PC-3 (cell line): ENCODE measurements at regions not wholly inside any gene's neighbourhood (a gene's known extent, or its start where the extent isn't known, plus 50 kb on each side); places are given as distances from the start of the nearest gene placed in this dataset.
A peak's percentile ranks its signal among the peaks of the same experiment; 100 is the strongest.

ENCODE experiments used
- ATAC-seq: fragments of 200-7000 bp; cut with Tn5 transposase; 2 replicates; pipeline ENCODE4 v1.9.1; 2020; ENCODE audit warnings: mild to moderate bottlenecking, moderate library complexity
- BruUV-seq: library from RNA; stranded (reverse); fragments of 400-500 nt; replicated peaks from 2 replicates; lab custom pipeline; 2021; lab: Mats Ljungman, UMichigan
- CTCF ChIA-PET: fragments of 300-600 bp; sonication (Branson Sonifier 250); formaldehyde crosslinking; loops from one replicate; lab custom pipeline; 2022; ENCODE audit warnings: antibody characterized with exemption; lab: Charles Lee
- POLR2A ChIA-PET: fragments of 300-600 bp; sonication (Branson Sonifier 250); formaldehyde crosslinking; loops from one replicate; lab custom pipeline; 2022; ENCODE audit warnings: antibody characterized with exemption; ENCODE audit not compliant: unreplicated experiment; lab: Charles Lee
- DNase-seq: peaks from one replicate; pipeline ENCODE4 v3.0.0-alpha.2; 2015
- H2AFZ ChIP-seq: fragments of 300-600 bp; sonication (generic); 2 replicates; pipeline ENCODE4 v1.6.0; 2016; ENCODE audit warnings: antibody characterized with exemption, low read length
- H3F3A ChIP-seq: fragments of 300-600 bp; sonication (generic); one replicate; pipeline ENCODE4 v1.6.0; 2017; ENCODE audit warnings: antibody characterized with exemption, low read length, control low read depth, mild to moderate bottlenecking; ENCODE audit not compliant: unreplicated experiment
- H3K27ac ChIP-seq: fragments of 300-600 bp; sonication (generic); 2 replicates; pipeline ENCODE4 v1.5.1; 2016; ENCODE audit warnings: mild to moderate bottlenecking, low read length
- H3K27me3 ChIP-seq: fragments of 300-600 bp; sonication (generic); 2 replicates; pipeline ENCODE4 v1.6.1; 2016; ENCODE audit warnings: low read length, mixed read lengths
- H3K36me3 ChIP-seq: fragments of 300-600 bp; sonication (generic); 2 replicates; pipeline ENCODE4 v1.6.1; 2016; ENCODE audit warnings: low read depth, mixed run types, low read length, mixed read lengths
- H3K4me1 ChIP-seq: fragments of 300-600 bp; sonication (generic); 2 replicates; pipeline ENCODE4 v1.5.1; 2016; ENCODE audit warnings: low read length; ENCODE audit not compliant: insufficient read depth
- H3K4me2 ChIP-seq: fragments of 300-600 bp; sonication (generic); 2 replicates; pipeline ENCODE4 v1.6.0; 2016; ENCODE audit warnings: low read length
- H3K4me3 ChIP-seq: fragments of 300-600 bp; sonication (generic); 2 replicates; pipeline ENCODE4 v1.5.1; 2016; ENCODE audit warnings: mild to moderate bottlenecking, low read length, mixed read lengths
- H3K79me2 ChIP-seq: fragments of 300-600 bp; sonication (generic); 2 replicates; pipeline ENCODE4 v1.6.1; 2017; ENCODE audit warnings: low read length, mixed read lengths
- H3K9ac ChIP-seq: fragments of 300-600 bp; sonication (generic); 2 replicates; pipeline ENCODE4 v1.6.0; 2016; ENCODE audit warnings: mild to moderate bottlenecking, low read length
- H3K9me2 ChIP-seq: fragments of 300-600 bp; sonication (generic); replicated peaks from 2 replicates; pipeline ENCODE4 v1.6.1; 2016; ENCODE audit warnings: mixed run types, low read length, mixed read lengths
- H3K9me3 ChIP-seq: fragments of 300-600 bp; sonication (generic); 2 replicates; pipeline ENCODE4 v1.6.1; 2016; ENCODE audit warnings: low read length, mixed read lengths
- H4K20me1 ChIP-seq: fragments of 300-600 bp; sonication (generic); 2 replicates; pipeline ENCODE4 v1.6.1; 2016; ENCODE audit warnings: low read length, mixed read lengths
- EZH2 ChIP-seq: fragments of 300-600 bp; sonication (generic); IDR thresholded peaks from one replicate; pipeline ENCODE4 v1.6.1; 2017; ENCODE audit warnings: antibody characterized with exemption, mild to moderate bottlenecking, low read length; ENCODE audit not compliant: unreplicated experiment
- EZH2phosphoT487 ChIP-seq: fragments of 300-600 bp; sonication (generic); IDR thresholded peaks from 2 replicates; pipeline ENCODE4 v1.6.1; 2018; ENCODE audit warnings: mild to moderate bottlenecking, antibody characterized with exemption, low read length, borderline replicate concordance
- intact Hi-C: fragments of 100-400 bp; cut with micrococcal nuclease; formaldehyde crosslinking; loops from 2 replicates; pipeline ENCODE4 v1.9.0; 2023
- TF ChIP-seq, protein P1 (sequence below): fragments of 300-600 bp; sonication (generic); conservative IDR thresholded peaks from 2 replicates; pipeline ENCODE4 v1.5.1; 2017; ENCODE audit warnings: antibody characterized with exemption, low read depth, mild to moderate bottlenecking, low read length

GRCh38 chr20:11772226-11772730 is 145.4 kb upstream of the BTBD3 start:
- Histone ChIP-seq H3K9me3 (no peaks in the 10 kb centered on the region), H3K4me1 (no peaks in the 10 kb centered on the region), H3K27ac (no peak overlapping the region), H3K36me3 (no peaks in the 10 kb centered on the region), H3K9ac (no peak overlapping the region), H3K4me2 (no peak overlapping the region), H3K4me3 (no peak overlapping the region), H2AFZ (no peak overlapping the region), H3K9me2 (no peaks in the 10 kb centered on the region), H3K27me3 (no peaks in the 10 kb centered on the region), H3F3A (no peaks in the 10 kb centered on the region), H4K20me1 (no peaks in the 10 kb centered on the region), H3K79me2 (no peaks in the 10 kb centered on the region)
- DNase-seq, result no peak
- ChIA-PET CTCF (no interaction called here), POLR2A (no interaction called here)
- ATAC-seq, result no peak
- BruUV-seq, result no TSS peak
- TF ChIP-seq, protein P1, sequence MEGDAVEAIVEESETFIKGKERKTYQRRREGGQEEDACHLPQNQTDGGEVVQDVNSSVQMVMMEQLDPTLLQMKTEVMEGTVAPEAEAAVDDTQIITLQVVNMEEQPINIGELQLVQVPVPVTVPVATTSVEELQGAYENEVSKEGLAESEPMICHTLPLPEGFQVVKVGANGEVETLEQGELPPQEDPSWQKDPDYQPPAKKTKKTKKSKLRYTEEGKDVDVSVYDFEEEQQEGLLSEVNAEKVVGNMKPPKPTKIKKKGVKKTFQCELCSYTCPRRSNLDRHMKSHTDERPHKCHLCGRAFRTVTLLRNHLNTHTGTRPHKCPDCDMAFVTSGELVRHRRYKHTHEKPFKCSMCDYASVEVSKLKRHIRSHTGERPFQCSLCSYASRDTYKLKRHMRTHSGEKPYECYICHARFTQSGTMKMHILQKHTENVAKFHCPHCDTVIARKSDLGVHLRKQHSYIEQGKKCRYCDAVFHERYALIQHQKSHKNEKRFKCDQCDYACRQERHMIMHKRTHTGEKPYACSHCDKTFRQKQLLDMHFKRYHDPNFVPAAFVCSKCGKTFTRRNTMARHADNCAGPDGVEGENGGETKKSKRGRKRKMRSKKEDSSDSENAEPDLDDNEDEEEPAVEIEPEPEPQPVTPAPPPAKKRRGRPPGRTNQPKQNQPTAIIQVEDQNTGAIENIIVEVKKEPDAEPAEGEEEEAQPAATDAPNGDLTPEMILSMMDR, result no peak
- TF ChIP-seq EZH2phosphoT487 (no peak), EZH2 (no peak)
- intact Hi-C loops, result no loop called here

DNA sequence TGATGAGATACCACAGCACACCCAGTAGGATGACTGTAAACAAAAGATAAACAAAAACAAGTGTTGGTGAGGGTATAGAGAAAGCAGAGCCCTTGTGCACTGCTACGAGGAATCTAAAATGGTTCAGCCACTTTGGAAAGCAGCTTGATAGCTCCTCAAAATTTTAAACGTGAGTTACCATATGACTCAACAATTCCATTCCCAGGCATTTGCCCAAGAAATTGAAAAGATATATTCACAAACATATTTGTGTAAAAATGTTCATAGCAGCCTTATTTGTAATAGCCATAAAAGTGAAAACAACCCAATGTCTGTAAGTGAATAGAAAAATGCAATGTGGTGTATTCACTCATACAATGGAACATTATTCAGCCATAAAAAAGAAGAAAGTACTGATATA is 141.0 kb upstream of the BTBD3 start:
- CTCF ChIA-PET, result no interaction called here
- Histone ChIP-seq H3K9me3 (no peaks in the 10 kb centered on the region), H3K9me2 (no peaks in the 10 kb centered on the region), H3K79me2 (no peaks in the 10 kb centered on the region), H3K4me2 (no peak overlapping the region), H3K4me1 (peaks cover 13% of the 10 kb centered on the region), H3K4me3 (no peak overlapping the region), H4K20me1 (no peaks in the 10 kb centered on the region), H3K9ac (no peak overlapping the region), H3K36me3 (no peaks in the 10 kb centered on the region), H3K27me3 (no peaks in the 10 kb centered on the region), H3F3A (no peaks in the 10 kb centered on the region), H2AFZ (no peak overlapping the region), H3K27ac (no peak overlapping the region)
- ATAC-seq (no peak), DNase-seq (no peak)
- TF ChIP-seq EZH2phosphoT487 (no peak), EZH2 (no peak)
- TF ChIP-seq, protein P1, result no peak
- POLR2A ChIA-PET, result no interaction called here
- intact Hi-C loops, result no loop called here
- BruUV-seq, result no TSS peak

- ChIA-PET CTCF (no interaction called here), POLR2A (no interaction called here)
- Histone ChIP-seq H3K36me3 (no peaks in the 10 kb centered on the region), H3K4me3 (peak overlapping the region; percentile 33; the same call in 1 of the 2 replicates), H3K9me3 (no peaks in the 10 kb centered on the region), H3K9me2 (no peaks in the 10 kb centered on the region), H4K20me1 (no peaks in the 10 kb centered on the region), H3K4me1 (peaks cover 13% of the 10 kb centered on the region), H2AFZ (peak overlapping the region; percentile 64), H3K79me2 (no peaks in the 10 kb centered on the region), H3K27me3 (no peaks in the 10 kb centered on the region), H3K9ac (no peak overlapping the region), H3K27ac (no peak overlapping the region), H3F3A (no peaks in the 10 kb centered on the region), H3K4me2 (peak overlapping the region; percentile 65)
- no peak for ATAC-seq
- no TSS peak for BruUV-seq
- peak; percentile 54 for DNase-seq
- intact Hi-C loops, result no loop called here
- TF ChIP-seq, protein P1, result no peak
- no peak for TF ChIP-seq EZH2
- TF ChIP-seq EZH2phosphoT487, result no peak
These were observed 140.1 kb upstream of the BTBD3 start for GRCh38 chr20:11777387-11778205.
